ENCODE measurements at regions not wholly inside any gene's neighbourhood (a gene's known extent, or its start where the extent isn't known, plus 50 kb on each side); places are given as distances from the start of the nearest gene placed in this dataset.

GRCh38 chr11:116657842-116658825 is 114.7 kb downstream of the BUD13 start:
- H3K27ac Mint-ChIP-seq (ENCODE audit: unreplicated experiment): no peak overlapping the region
- DNase-seq: no peak
- H3K36me3 Mint-ChIP-seq (ENCODE audit: unreplicated experiment): peaks cover 28% of the 10 kb centered on the region
- H3K4me3 Mint-ChIP-seq (ENCODE audit: unreplicated experiment): no peak overlapping the region
- TF ChIP-seq CTCF (IDR thresholded peaks at IDR 0.05; ENCODE audit: partially characterized antibody, unreplicated experiment): no peak
- peaks cover 13% of the 10 kb centered on the region for H3K4me1 Mint-ChIP-seq (ENCODE audit: low read depth, unreplicated experiment)
- peaks cover 5% of the 10 kb centered on the region for H3K9me3 Mint-ChIP-seq (ENCODE audit: unreplicated experiment)
- H3K27me3 Mint-ChIP-seq (ENCODE audit: unreplicated experiment): peaks cover 9% of the 10 kb centered on the region

- Mint-ChIP-seq H3K36me3 (ENCODE audit: unreplicated experiment) (peaks cover 27% of the 10 kb centered on the region), H3K27ac (ENCODE audit: unreplicated experiment) (no peak overlapping the region), H3K4me1 (ENCODE audit: low read depth, unreplicated experiment) (peaks cover 15% of the 10 kb centered on the region), H3K4me3 (ENCODE audit: unreplicated experiment) (no peak overlapping the region), H3K9me3 (ENCODE audit: unreplicated experiment) (peaks cover 5% of the 10 kb centered on the region), H3K27me3 (ENCODE audit: unreplicated experiment) (peaks cover 12% of the 10 kb centered on the region)
- TF ChIP-seq CTCF (IDR thresholded peaks at IDR 0.05; ENCODE audit: partially characterized antibody, unreplicated experiment): no peak
- no peak for DNase-seq
These were observed 116.8 kb downstream of the BUD13 start for GRCh38 chr11:116656011-116656410.

GRCh38 chr11:116654526-116654925 is 118.3 kb downstream of the BUD13 start:
- H3K4me3 Mint-ChIP-seq (ENCODE audit: unreplicated experiment): no peak overlapping the region
- H3K27ac Mint-ChIP-seq (ENCODE audit: unreplicated experiment): no peak overlapping the region
- no peak for DNase-seq
- H3K27me3 Mint-ChIP-seq (ENCODE audit: unreplicated experiment): peaks cover 10% of the 10 kb centered on the region
- TF ChIP-seq CTCF (IDR thresholded peaks at IDR 0.05; ENCODE audit: partially characterized antibody, unreplicated experiment): no peak
- peaks cover 6% of the 10 kb centered on the region for H3K9me3 Mint-ChIP-seq (ENCODE audit: unreplicated experiment)
- H3K36me3 Mint-ChIP-seq (ENCODE audit: unreplicated experiment): peaks cover 27% of the 10 kb centered on the region
- peaks cover 12% of the 10 kb centered on the region for H3K4me1 Mint-ChIP-seq (ENCODE audit: low read depth, unreplicated experiment)

- H3K4me1 Mint-ChIP-seq (ENCODE audit: low read depth, unreplicated experiment): peaks cover 10% of the 10 kb centered on the region
These were observed 119.6 kb downstream of the BUD13 start for GRCh38 chr11:116653206-116653605.

More at GRCh38 chr11:116653206-116653605, 119.6 kb downstream of the BUD13 start:
- Mint-ChIP-seq H3K9me3 (ENCODE audit: unreplicated experiment) (peaks cover 5% of the 10 kb centered on the region), H3K27ac (ENCODE audit: unreplicated experiment) (no peak overlapping the region), H3K36me3 (ENCODE audit: unreplicated experiment) (peaks cover 19% of the 10 kb centered on the region), H3K4me3 (ENCODE audit: unreplicated experiment) (no peak overlapping the region), H3K27me3 (ENCODE audit: unreplicated experiment) (peaks cover 11% of the 10 kb centered on the region)
- DNase-seq: no peak
- no peak for TF ChIP-seq CTCF (IDR thresholded peaks at IDR 0.05; ENCODE audit: partially characterized antibody, unreplicated experiment)
